ENCODE measurements at regions not wholly inside any gene's neighbourhood (a gene's known extent, or its start where the extent isn't known, plus 50 kb on each side); places are given as distances from the start of the nearest gene placed in this dataset.

DNA sequence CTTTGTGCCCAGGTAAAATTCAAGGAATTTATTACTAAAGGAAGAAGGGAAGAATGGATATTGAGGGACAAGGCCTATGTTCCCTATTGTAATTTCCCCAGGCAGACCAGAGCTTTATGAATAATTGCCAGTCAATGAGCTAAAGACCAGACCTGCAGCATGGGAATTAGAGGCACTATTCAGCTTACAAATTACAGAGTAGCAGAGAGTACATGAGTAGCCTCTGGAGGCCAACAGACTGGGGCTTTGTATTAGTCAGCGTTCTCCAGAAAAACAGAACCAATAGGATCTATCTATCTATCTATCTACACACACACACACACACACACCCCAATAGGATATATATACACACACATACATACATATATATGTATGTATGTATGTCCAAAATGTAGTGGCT lies 120.0 kb upstream of the RPH3A start:
- TF ChIP-seq, protein P1, sequence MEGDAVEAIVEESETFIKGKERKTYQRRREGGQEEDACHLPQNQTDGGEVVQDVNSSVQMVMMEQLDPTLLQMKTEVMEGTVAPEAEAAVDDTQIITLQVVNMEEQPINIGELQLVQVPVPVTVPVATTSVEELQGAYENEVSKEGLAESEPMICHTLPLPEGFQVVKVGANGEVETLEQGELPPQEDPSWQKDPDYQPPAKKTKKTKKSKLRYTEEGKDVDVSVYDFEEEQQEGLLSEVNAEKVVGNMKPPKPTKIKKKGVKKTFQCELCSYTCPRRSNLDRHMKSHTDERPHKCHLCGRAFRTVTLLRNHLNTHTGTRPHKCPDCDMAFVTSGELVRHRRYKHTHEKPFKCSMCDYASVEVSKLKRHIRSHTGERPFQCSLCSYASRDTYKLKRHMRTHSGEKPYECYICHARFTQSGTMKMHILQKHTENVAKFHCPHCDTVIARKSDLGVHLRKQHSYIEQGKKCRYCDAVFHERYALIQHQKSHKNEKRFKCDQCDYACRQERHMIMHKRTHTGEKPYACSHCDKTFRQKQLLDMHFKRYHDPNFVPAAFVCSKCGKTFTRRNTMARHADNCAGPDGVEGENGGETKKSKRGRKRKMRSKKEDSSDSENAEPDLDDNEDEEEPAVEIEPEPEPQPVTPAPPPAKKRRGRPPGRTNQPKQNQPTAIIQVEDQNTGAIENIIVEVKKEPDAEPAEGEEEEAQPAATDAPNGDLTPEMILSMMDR (conservative IDR thresholded peaks at IDR 0.05 in 1 of 2, IDR thresholded peaks at IDR 0.05 in 1 of 2; ENCODE audit: extremely low read depth in 1 of 2, insufficient read depth in 1 of 2, low read depth in 1 of 2, low read length in 2 of 2): no peak
- no peak for TF ChIP-seq EZH2 (IDR thresholded peaks at IDR 0.05; ENCODE audit: borderline replicate concordance, low read length)
